ENCODE measurements at regions not wholly inside any gene's neighbourhood (a gene's known extent, or its start where the extent isn't known, plus 50 kb on each side); places are given as distances from the start of the nearest gene placed in this dataset.

DNA sequence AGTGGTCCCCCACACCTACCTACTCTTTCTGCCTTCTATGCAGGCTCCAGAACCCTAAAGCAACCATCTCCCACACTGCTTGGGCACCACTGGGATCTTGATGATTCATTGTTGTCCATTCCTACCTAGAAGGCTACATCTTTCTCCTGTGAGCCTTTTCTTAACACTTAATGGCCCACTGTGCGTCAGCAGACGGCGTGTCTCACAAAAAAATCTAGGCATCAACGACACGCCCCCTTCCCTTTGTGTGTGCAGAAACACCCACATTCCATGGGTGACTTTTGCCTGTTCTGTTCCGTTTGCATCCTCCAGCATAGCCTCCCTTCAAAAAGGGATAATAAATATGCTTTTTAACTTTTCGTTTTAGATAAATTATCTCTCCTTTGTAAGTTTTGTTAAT, 99.7 kb upstream of the CYRIA start:
- Histone ChIP-seq H3K9me3 (peaks cover 0 to 2% (median 0%) of the 10 kb centered on the region in 4 donors), H3K4me3 (no peak overlapping the region), H3K4me1 (no peaks in the 10 kb centered on the region), H3K27ac (no peak overlapping the region), H3K27me3 (no peaks in the 10 kb centered on the region), H3K36me3 (no peaks in the 10 kb centered on the region)
- 43 to 53% methylated on average over 7 of the region's 7 CpGs for WGBS, 2 donors
- no peak for DNase-seq (ENCODE audit: low spot score in 2 of 2)
- no peak for TF ChIP-seq EP300 (IDR thresholded peaks at IDR 0.05)

GRCh38 chr2:16764487-16764886, 98.9 kb upstream of the CYRIA start:
- Histone ChIP-seq H3K9me3 (peaks cover 0 to 2% (median 0%) of the 10 kb centered on the region in 4 donors), H3K27me3 (no peaks in the 10 kb centered on the region), H3K27ac (no peak overlapping the region), H3K4me1 (no peaks in the 10 kb centered on the region), H3K36me3 (no peaks in the 10 kb centered on the region), H3K4me3 (no peak overlapping the region)
- WGBS, 2 donors, result 77 to 82% methylated on average over 4 of the region's 4 CpGs
- no peak for DNase-seq (ENCODE audit: low spot score in 2 of 2)
- no peak for TF ChIP-seq EP300 (IDR thresholded peaks at IDR 0.05)
- no peak for TF ChIP-seq POLR2A (IDR thresholded peaks at IDR 0.05)
- no peak for TF ChIP-seq CTCF (IDR thresholded peaks at IDR 0.05)

- H3K4me3 ChIP-seq, result peak overlapping the region in 1 of 4 donors; percentile 17
- peaks cover 0 to 2% (median 0%) of the 10 kb centered on the region in 4 donors for H3K9me3 ChIP-seq
- no peak overlapping the region for H3K27ac ChIP-seq
- 75 to 76% methylated on average over 4 of the region's 4 CpGs for WGBS, 2 donors
- no peaks in the 10 kb centered on the region for H3K4me1 ChIP-seq
- no peaks in the 10 kb centered on the region for H3K36me3 ChIP-seq
- DNase-seq (ENCODE audit: low spot score in 2 of 2), result no peak
- no peaks in the 10 kb centered on the region for H3K27me3 ChIP-seq
- TF ChIP-seq CTCF (IDR thresholded peaks at IDR 0.05), result no peak
- TF ChIP-seq POLR2A (IDR thresholded peaks at IDR 0.05), result no peak
- TF ChIP-seq EP300 (IDR thresholded peaks at IDR 0.05), result no peak
Observed at GRCh38 chr2:16763493-16763899, 97.9 kb upstream of the CYRIA start.

DNA sequence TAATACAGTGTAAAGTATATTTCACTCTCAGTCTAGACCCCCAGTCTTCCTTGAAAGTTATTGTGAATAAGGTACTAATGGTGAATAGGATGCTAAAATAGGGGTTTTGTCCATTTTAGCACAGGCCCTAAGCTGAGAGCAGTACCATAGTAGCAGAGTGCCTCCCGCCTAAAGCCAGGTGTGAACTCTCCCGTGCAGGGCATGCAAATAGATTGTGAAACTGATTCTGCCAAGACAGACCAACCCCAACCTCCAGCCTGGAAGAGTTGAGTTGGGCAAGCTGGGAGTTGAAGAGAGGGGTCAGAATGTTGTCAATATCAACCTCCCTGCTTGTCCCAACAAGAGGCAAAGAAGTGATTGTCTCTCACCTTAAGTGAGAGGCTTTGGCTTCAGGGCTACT, 97.4 kb upstream of the CYRIA start:
- 78 to 90% methylated on average over 2 of the region's 2 CpGs for WGBS, 2 donors
- no peak for TF ChIP-seq POLR2A (IDR thresholded peaks at IDR 0.05)
- no peak for TF ChIP-seq CTCF (IDR thresholded peaks at IDR 0.05)
- no peak for TF ChIP-seq EP300 (IDR thresholded peaks at IDR 0.05)

GRCh38 chr2:16760426-16760825, 94.8 kb upstream of the CYRIA start:
- no peaks in the 10 kb centered on the region for H3K27me3 ChIP-seq
- DNase-seq (ENCODE audit: low spot score in 2 of 2), result no peak
- WGBS, 2 donors, result 66 to 78% methylated on average over 3 of the region's 3 CpGs
- no peak overlapping the region for H3K4me3 ChIP-seq
- peaks cover 0 to 18% (median 2%) of the 10 kb centered on the region in 4 donors for H3K4me1 ChIP-seq
- no peaks in the 10 kb centered on the region for H3K9me3 ChIP-seq
- H3K27ac ChIP-seq, result no peak overlapping the region
- TF ChIP-seq POLR2A (IDR thresholded peaks at IDR 0.05) (no peak), CTCF (IDR thresholded peaks at IDR 0.05) (no peak), EP300 (IDR thresholded peaks at IDR 0.05) (no peak)
- no peaks in the 10 kb centered on the region for H3K36me3 ChIP-seq

More for the DNA sequence above, 97.4 kb upstream of the CYRIA start:
- H3K27me3 ChIP-seq, result no peaks in the 10 kb centered on the region
- H3K4me3 ChIP-seq, result no peak overlapping the region
- H3K36me3 ChIP-seq, result no peaks in the 10 kb centered on the region
- no peak for DNase-seq (ENCODE audit: low spot score in 2 of 2)
- peaks cover 0 to 2% (median 0%) of the 10 kb centered on the region in 4 donors for H3K9me3 ChIP-seq
- no peaks in the 10 kb centered on the region for H3K4me1 ChIP-seq
- no peak overlapping the region for H3K27ac ChIP-seq
